T47D (cell line): ENCODE measurements at regions not wholly inside any gene's neighbourhood (a gene's known extent, or its start where the extent isn't known, plus 50 kb on each side); places are given as distances from the start of the nearest gene placed in this dataset.

Experiments
- DNase-seq, 2 experiments: peaks; one replicate each; pipeline versions ENCODE4 v3.0.0 to v3.0.0-alpha.2; 2011 to 2012; ENCODE audit warnings: low read depth in 1 of 2, low spot score in 1 of 2
- JUND ChIP-seq: IDR thresholded peaks from 2 replicates; pipeline ENCODE4 v1.6.1; 2012; ENCODE audit warnings: low read depth
- in situ Hi-C: cut with HindIII; loops from 2 replicates; pipeline ENCODE4 v1.10.0; 2016; ENCODE audit warnings: low sequenced_read_pairs, low pct_unique_long_range_greater_than_20kb

- no peak for DNase-seq
- no peak for TF ChIP-seq JUND
- in situ Hi-C loops: no loop called here
Observed at GRCh38 chr5:174785120-174785680, 60.8 kb downstream of the MSX2 start.
